Activated CD4-positive, alpha-beta T cell treated with anti-CD3 and anti-CD28 coated beads, Interleukin-2, amount 50 U/mL, for 4 hours (primary cell): ENCODE measurements at regions not wholly inside any gene's neighbourhood (a gene's known extent, or its start where the extent isn't known, plus 50 kb on each side); places are given as distances from the start of the nearest gene placed in this dataset.
A peak's percentile ranks its signal among the peaks of the same experiment; 100 is the strongest.
"Not testable (repeated sequence)": the region's sequence is repeated elsewhere in the genome, so short reads cannot be mapped to it uniquely, and the experiment has no call there.

Experiments
- DNase-seq, 2 experiments: peaks; one replicate each; pipeline ENCODE4 v3.0.0-alpha.2; 2020

GRCh38 chr1:10914056-10914455 lies 98.4 kb upstream of the TARDBP start:
- DNase-seq: no peak

- DNase-seq: no peak
These were observed 96.9 kb upstream of the TARDBP start for GRCh38 chr1:10915594-10915993.

GRCh38 chr1:10916311-10916710 lies 96.1 kb upstream of the TARDBP start:
- no peak for DNase-seq

DNA sequence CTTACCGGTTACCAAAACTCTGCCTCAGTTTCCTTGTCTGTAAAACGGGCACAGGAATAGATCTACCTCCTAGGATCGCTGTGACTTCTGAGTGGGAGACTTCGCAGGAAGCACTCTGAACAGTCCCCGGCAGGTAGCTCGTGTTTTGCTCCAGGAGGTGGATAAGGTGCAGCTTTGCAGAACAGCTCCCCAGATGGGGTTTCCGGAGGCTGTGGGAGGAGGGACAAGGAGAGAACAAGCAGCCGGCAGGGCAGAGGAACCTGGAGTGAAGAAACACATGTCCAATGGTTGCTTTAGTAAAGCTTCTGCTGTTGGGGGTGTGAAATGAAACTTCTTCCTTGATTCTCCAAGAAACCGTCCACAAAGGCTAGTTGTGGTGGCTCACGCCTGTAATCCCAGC lies 95.5 kb upstream of the TARDBP start:
- DNase-seq: no peak

DNA sequence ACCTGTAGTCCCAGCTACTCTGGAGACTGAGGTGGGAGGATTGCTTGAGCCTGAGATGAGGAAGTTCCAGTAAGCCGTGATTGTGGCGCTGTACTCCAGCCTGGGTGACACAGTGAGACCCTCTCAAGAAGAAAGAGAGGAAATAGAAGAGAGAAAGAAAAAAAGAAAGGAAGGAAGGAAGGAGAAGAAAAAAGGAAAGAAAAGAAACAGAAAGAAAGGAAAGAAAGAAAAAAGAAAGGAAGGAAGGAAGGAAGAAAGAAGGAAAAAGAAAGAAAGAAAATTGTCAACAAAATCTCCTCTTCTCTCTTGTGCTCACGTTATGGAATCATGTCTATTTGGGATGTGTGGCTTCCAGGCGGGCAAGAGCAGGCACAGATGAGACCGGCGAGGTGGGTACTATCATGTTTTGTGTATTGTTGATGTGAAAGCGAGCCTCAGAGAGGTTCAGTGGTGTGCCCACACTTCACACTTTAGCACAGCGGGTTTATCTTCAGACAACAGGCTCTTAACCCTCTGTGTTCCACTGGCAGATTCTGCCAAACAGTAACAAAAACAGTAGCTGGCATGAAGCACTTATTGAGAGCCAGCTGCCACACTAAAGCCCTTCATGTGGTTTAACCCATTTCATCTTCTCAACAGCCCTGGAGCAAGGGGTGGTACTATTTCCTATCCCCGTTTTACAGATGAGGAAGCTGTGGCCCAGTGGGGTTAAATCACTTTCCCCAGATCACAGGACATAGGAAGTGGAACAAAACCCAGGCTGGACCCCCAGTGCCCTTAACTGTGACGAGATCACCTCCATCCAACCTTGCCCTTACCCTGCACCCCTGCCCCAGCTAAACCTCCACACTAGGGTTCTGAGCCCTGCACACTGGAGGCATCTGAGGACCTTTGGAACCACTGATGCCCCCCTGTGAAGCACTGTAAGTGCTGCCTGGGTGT lies 94.7 kb upstream of the TARDBP start:
- no peak for DNase-seq

- no peak for DNase-seq
These were observed 93.9 kb upstream of the TARDBP start for GRCh38 chr1:10918531-10918930.

- no peak for DNase-seq
These were observed 92.3 kb upstream of the TARDBP start for GRCh38 chr1:10920063-10920626.

- DNase-seq: not testable (repeated sequence)
These were observed 90.0 kb upstream of the TARDBP start for GRCh38 chr1:10922315-10923060.

DNA sequence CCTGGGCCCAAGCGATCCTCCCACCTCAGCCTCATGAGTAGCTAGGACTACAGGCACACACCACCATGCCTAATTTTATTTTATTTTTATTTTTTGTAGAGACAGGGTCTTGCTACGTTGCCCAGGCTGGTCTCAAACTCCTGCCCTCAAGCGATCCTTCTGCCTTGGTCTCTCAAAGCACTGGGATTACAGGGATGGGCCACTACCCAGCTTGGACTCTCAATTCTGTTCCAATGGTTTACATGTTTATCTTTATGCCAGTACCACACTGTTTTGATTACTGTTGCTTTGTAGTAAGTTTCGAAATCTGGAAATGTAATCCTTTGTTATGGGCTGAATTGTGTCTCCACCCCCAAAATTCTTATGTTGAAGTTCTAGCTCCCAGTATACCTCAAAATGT lies 88.4 kb upstream of the TARDBP start:
- no peak for DNase-seq

DNA sequence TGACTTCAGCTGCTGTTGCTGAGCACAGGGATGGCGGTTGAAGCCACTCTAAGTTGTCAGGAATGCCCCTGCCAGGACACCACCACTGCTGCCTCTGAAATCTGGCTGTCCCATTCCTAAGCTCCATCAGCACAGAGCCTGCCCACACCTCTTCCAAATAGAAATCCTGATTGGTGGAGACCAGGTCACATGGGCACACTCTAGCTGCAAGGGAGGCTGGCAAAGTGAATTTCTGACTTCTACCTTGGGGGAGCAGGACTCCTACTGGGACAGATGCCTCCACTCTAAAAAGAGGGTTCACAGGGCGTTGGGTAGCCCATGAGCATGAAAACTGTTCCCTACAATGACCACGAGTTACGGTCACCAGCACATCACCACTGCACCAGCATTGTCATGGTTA lies 83.8 kb upstream of the TARDBP start:
- DNase-seq: no peak

DNA sequence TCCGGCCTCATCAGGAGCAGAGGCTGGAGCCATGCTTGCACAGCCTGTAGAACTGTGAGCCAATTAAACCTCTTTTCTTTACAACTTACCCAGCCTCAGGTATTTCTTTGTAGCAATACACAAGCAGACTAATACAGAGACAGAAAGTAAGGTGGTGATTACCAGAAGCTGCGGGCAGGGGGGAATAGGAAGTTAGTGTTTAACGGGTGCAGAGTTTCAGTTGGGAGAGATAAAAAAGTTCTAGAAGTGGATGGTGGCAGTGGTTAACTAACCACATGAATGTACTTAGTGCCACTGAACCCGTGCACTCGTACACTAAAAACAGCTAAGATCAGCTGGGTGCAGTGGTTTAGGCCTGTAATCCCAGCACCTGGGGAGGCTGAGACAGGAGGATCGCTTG lies 80.4 kb upstream of the TARDBP start:
- DNase-seq: no peak

DNA sequence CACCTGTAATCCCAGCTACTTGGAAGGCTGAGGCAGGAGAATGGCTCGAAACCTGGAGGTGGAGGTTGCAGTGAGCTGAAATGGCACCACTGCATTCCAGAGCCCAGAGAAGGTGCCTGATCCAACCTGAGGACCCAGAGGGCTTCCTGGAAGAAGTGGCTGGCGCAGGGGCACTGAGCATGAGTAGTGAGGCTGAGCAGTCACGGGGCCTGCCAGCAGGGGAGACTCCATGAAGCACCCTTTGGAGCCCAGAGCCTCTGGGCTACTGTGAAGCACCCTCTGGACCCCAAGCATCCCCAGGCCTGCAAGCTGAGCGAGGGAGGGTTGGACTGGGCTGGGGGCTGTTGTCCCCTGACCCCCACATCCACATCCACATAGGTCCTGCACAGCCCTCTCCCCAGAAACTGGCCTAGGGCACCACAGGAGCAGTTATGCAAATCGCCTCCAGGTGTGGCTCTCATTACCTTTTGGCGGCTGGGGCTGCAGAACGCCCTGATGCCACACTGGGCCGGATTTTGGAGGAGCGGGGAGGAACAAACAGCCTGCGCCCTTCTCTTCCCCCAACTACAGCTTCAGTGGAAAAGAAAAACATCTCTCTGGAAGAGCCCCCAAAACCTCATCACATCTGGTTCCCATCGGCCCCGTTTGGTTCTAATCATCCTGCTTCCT lies 78.2 kb upstream of the TARDBP start:
- no peak for DNase-seq

DNA sequence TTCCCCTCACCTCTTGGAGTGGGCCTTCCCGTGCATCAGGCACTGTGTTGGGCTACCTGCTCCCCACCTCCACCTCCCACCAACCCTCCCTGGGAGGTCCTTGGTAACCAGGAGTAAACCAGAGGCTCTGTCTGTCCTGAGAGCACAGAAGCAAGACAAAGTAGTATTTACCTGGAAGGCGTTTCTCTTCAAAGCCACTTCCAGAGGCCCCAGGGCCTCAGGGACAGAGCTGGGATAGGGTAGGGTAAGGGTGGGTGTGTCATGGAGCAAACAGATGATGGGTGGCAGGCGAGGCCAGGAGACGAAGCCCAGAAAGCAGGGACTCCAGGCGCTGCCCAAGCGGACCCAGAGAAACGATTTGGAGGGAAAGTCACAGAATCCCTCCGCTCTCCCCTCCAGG lies 77.2 kb upstream of the TARDBP start:
- no peak for DNase-seq

DNA sequence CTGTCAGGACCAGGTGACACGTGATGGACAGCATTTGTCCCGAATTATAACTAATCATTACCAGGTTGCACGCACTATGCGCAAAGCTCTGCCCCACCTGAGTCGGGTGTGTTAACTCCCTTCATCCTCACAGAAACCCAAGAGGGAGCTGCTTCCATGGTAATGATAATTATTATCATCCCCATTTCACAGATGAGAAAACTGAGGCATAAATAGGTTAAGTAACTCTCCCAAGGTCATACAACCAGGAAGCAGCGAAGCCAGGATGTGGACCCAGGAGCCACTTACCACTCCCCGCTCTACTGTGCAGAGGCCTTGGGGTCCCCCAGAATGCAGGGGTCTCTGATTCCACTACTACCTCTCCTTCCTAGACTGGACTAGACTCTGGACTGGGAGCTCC lies 76.7 kb upstream of the TARDBP start:
- DNase-seq: no peak

DNA sequence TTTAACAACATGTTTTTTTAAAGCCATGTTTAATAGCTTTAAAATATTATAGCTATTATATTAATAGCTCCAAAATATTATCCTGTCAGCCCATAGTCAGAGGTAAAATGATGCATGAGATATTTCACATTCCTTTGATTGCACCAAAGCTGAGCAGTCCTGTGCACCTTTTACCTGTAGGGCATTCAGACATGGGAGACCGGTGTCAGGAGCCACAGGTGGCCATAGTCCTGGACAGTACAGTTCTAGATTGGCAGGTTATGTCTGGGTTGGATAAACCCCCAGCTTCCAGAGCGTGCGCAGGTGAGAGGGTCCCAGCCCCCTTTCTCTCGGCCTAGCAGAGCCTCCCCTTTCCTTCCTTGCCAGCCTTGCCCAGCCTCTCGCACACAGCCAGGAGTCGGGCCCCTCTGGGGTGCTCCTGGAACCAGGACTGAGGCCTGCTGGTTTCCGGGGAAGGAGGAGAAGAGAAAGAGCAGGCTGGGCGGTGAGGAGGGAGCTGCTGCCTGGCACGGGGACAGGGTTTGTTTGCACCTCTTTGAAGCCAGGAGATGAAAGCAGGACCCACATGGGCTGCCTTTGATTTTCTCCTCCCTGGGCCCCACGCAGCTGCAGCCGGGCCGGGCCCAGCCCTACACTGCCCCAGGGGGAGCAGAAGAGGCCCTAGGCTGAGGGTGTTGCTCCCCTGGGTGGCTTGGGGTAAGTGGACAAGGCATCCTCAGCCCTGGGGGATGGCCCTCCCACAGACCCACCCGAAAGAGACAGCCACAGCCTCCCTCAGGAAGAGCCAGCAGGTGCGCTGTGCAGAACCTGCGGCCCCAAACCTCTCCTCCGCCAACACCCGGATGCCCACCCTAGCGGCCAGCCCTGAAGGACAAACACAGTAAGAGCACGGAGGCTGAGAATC lies 75.2 kb upstream of the TARDBP start:
- DNase-seq: no peak

- DNase-seq: no peak
These were observed 73.6 kb upstream of the TARDBP start for GRCh38 chr1:10938741-10939417.

DNA sequence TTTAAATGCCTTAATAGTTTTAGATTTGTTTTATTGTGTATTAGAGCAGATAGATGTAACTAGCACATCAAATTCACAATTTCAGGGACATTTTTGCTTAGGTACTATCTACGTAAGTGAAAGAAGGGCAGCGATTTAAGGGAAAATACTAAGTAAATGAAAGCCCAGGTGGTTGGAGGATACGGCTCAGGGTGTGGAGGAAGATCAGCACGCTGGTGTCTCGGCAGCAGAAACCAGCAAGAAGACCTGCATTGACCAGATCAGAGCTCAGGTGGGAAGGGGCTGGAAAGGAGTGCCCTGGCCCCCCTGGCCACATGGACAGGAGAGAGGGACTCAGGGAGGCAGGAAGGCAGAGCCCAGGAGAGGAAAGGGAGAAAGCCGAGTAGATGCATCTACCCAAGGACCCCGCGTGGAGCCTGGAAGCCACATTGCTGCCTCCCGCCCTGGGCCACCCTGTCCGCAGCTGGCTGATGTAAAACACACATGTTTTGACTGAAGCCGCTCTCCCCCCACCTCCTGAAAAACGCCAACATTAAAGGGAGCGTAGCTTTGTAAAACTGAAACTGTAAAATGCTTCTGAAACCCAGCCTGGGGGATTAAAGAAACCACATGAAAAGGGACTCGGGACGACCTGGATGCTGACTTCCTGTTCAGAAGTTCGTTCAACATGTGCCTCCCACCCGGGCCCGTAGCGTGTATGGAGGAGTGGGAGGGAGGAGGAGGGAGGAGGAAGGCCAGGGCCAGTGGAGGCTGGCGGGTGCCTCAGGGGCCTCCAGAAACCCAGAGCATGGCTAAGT lies 72.6 kb upstream of the TARDBP start:
- DNase-seq: peak; percentile 22 to 42

DNA sequence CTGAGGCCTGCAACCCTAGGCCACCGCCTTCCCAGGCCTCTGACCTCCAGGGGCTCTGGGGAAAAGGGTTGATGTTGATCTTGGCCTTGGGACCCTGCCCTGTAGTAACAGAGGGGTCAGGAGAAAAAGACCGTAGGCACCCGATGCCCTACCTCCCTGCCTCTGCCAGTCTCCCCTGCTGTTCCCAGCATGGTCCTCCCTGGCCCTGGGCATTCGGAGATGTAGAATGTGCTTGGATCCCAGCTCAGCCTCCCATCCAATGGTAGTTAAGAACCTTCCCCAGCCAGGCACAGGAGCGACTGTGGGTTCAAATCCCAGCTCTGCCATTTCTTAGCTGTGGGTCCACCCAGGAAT lies 72.0 kb upstream of the TARDBP start:
- DNase-seq: no peak

DNA sequence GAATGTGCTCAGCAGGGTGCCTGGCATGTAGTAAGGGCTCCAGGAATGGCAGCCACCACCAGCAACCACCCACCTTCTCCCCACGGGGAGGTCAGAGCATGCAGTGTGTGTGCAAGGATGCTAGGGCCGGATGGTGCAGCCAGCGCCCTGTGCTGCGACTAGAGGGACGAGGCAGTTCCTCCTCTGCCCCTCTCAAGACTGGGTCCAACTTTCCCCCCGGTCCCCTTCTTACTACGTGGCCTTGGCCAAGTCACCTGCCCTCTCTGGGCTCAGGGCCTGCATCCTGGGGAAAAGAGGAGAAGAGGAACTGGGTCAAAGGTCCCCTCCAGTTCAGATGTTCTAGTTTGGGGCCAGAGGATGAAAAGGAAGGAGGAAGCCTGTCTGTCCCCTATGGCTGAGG lies 71.6 kb upstream of the TARDBP start:
- no peak for DNase-seq

GRCh38 chr1:10941891-10942541 lies 70.4 kb upstream of the TARDBP start:
- DNase-seq: peak; percentile 54 to 70
